ENCODE measurements at regions not wholly inside any gene's neighbourhood (a gene's known extent, or its start where the extent isn't known, plus 50 kb on each side); places are given as distances from the start of the nearest gene placed in this dataset.
"Not testable (repeated sequence)": the region's sequence is repeated elsewhere in the genome, so short reads cannot be mapped to it uniquely, and the experiment has no call there.

- DNase-seq = no peak
Observed at GRCh38 chr11:23155503-23155902, 295.2 kb upstream of the CCDC179 start.

GRCh38 chr11:23164022-23164421 lies 303.7 kb upstream of the CCDC179 start:
- no peak for DNase-seq

- no peak for DNase-seq
Observed at GRCh38 chr11:23166376-23166775, 306.1 kb upstream of the CCDC179 start.

- no peak for DNase-seq
Observed at GRCh38 chr11:23179609-23180008, 319.3 kb upstream of the CCDC179 start.

GRCh38 chr11:23181022-23181807 lies 320.9 kb upstream of the CCDC179 start:
- DNase-seq = no peak

- DNase-seq = no peak
Observed at GRCh38 chr11:23192256-23192655, 332.0 kb upstream of the CCDC179 start.

- DNase-seq = no peak
Observed at GRCh38 chr11:23201936-23202522, 341.8 kb upstream of the CCDC179 start.

GRCh38 chr11:23202611-23203010 lies 342.3 kb upstream of the CCDC179 start:
- DNase-seq = no peak

- no peak for DNase-seq
Observed at GRCh38 chr11:23205156-23205871, 345.0 kb upstream of the CCDC179 start.

- no peak for DNase-seq
Observed at GRCh38 chr11:23206741-23207336, 346.6 kb upstream of the CCDC179 start.

GRCh38 chr11:23211221-23211620 lies 350.9 kb upstream of the CCDC179 start:
- DNase-seq = no peak

GRCh38 chr11:23212807-23213206 lies 352.5 kb upstream of the CCDC179 start:
- DNase-seq = no peak

GRCh38 chr11:23217072-23217471 lies 356.8 kb upstream of the CCDC179 start:
- DNase-seq = no peak

GRCh38 chr11:23220086-23220485 lies 359.8 kb upstream of the CCDC179 start:
- not testable (repeated sequence) for DNase-seq

- DNase-seq = no peak
Observed at GRCh38 chr11:23221366-23221765, 361.1 kb upstream of the CCDC179 start.

- DNase-seq = no peak
Observed at GRCh38 chr11:23226331-23227077, 366.2 kb upstream of the CCDC179 start.

- no peak for DNase-seq
Observed at GRCh38 chr11:23227078-23227445, 366.8 kb upstream of the CCDC179 start.

GRCh38 chr11:23232652-23233051 lies 372.4 kb upstream of the CCDC179 start:
- DNase-seq = no peak

- DNase-seq = no peak
Observed at GRCh38 chr11:23233075-23233474, 372.8 kb upstream of the CCDC179 start.

GRCh38 chr11:23236826-23237555 lies 376.7 kb upstream of the CCDC179 start:
- DNase-seq = no peak

GRCh38 chr11:23252426-23252825 lies 392.2 kb upstream of the CCDC179 start:
- DNase-seq = no peak

GRCh38 chr11:23257088-23257487 lies 396.8 kb upstream of the CCDC179 start:
- DNase-seq = no peak

Measured in retina (tissue), 1 donor.